H1 (cell line): ENCODE measurements at regions not wholly inside any gene's neighbourhood (a gene's known extent, or its start where the extent isn't known, plus 50 kb on each side); places are given as distances from the start of the nearest gene placed in this dataset.

Experiments used
- CTCF ChIA-PET: fragments of 300-600 bp; sonication (Branson Sonifier 250); formaldehyde crosslinking; loops from one replicate; lab custom pipeline; 2021; ENCODE audit not compliant: partially characterized antibody; lab: Charles Lee
- POLR2A ChIA-PET: fragments of 300-600 bp; sonication (Branson Sonifier 250); formaldehyde crosslinking; loops from one replicate; lab custom pipeline; 2021; ENCODE audit warnings: inconsistent platforms; ENCODE audit not compliant: partially characterized antibody; lab: Charles Lee
- DNase-seq, 2 experiments: peaks; one replicate each; pipeline versions ENCODE4 v3.0.0 to v3.0.0-alpha.2; 2010 to 2022; ENCODE audit warnings: low spot score in 2 of 2, low read depth in 1 of 2, mixed read lengths in 1 of 2
- FAIRE-seq: peaks from 2 replicates; lab custom pipeline; 2011; peaks lifted over from hg19 to GRCh38; lab: Jason Lieb, UNC
- H2AFZ ChIP-seq: 2 replicates; pipeline ENCODE4 v1.8.1; 2012; ENCODE audit warnings: low read length, inconsistent platforms
- H2AK5ac ChIP-seq: 2 replicates; pipeline ENCODE4 v1.6.1; 2013; ENCODE audit warnings: low read depth, low read length
- H2BK120ac ChIP-seq: replicated peaks from 2 replicates; pipeline ENCODE3; 2013; ENCODE audit warnings: low read depth, low read length, inconsistent platforms
- H2BK12ac ChIP-seq: 2 replicates; pipeline ENCODE4 v1.6.1; 2013; ENCODE audit warnings: low read depth, low read length
- H2BK15ac ChIP-seq: 2 replicates; pipeline ENCODE4 v1.6.1; 2013; ENCODE audit warnings: low read length
- H2BK20ac ChIP-seq: 2 replicates; pipeline ENCODE4 v1.6.1; 2013; ENCODE audit warnings: low read length
- H2BK5ac ChIP-seq: 2 replicates; pipeline ENCODE4 v1.6.1; 2013; ENCODE audit warnings: low read depth, low read length
- H3K14ac ChIP-seq: 2 replicates; pipeline ENCODE4 v1.6.1; 2013; ENCODE audit warnings: inconsistent platforms; ENCODE audit not compliant: insufficient read length
- H3K18ac ChIP-seq: 2 replicates; pipeline ENCODE4 v1.6.1; 2013; ENCODE audit warnings: low read length; ENCODE audit errors: extremely low read depth
- H3K23ac ChIP-seq: 2 replicates; pipeline ENCODE4 v1.6.1; 2013; ENCODE audit warnings: inconsistent platforms; ENCODE audit not compliant: insufficient read length
- H3K23me2 ChIP-seq: 2 replicates; pipeline ENCODE4 v1.6.1; 2013; ENCODE audit warnings: low read depth, low read length
- H3K27ac ChIP-seq: 2 replicates; pipeline ENCODE4 v1.6.1; 2011; ENCODE audit warnings: low read depth, low read length, inconsistent platforms
- H3K27me3 ChIP-seq, 4 experiments: replicated peaks in 1 of 4; 1 replicate in 1 of 4; 2 replicates in 3 of 4; pipeline versions ENCODE4 v1.6.1 to v1.8.1; 2011 to 2013; ENCODE audit warnings: low read length in 3 of 4, mild to moderate bottlenecking in 3 of 4, inconsistent platforms in 2 of 4, mixed read lengths in 2 of 4, moderate library complexity in 1 of 4; ENCODE audit not compliant: control insufficient read depth in 3 of 4, insufficient read depth in 3 of 4; ENCODE audit errors: extremely low read depth in 1 of 4
- H3K36me3 ChIP-seq, 4 experiments: 2 replicates each; pipeline versions ENCODE4 v1.6.1 to v1.8.1; 2011 to 2013; ENCODE audit warnings: mild to moderate bottlenecking in 4 of 4, low read length in 3 of 4, moderate library complexity in 2 of 4, control low read depth in 1 of 4, inconsistent platforms in 1 of 4; ENCODE audit not compliant: insufficient read depth in 4 of 4, control insufficient read depth in 2 of 4
- H3K4ac ChIP-seq: replicated peaks from 2 replicates; pipeline ENCODE3; 2013; ENCODE audit warnings: low read length, low read depth, mixed read lengths, inconsistent platforms; ENCODE audit not compliant: insufficient read length
- H3K4me1 ChIP-seq, 4 experiments: replicated peaks in 1 of 4; 1 replicate in 1 of 4; 2 replicates in 3 of 4; pipeline versions ENCODE4 v1.6.1 to v1.8.1; 2011 to 2013; ENCODE audit warnings: low read length in 3 of 4, inconsistent platforms in 2 of 4, mixed read lengths in 1 of 4; ENCODE audit not compliant: insufficient read depth in 4 of 4, control insufficient read depth in 3 of 4
- H3K4me2 ChIP-seq, 2 experiments: 2 replicates each; pipeline versions ENCODE4 v1.6.1 to v1.8.1; 2011 to 2013; ENCODE audit warnings: low read depth in 2 of 2, low read length in 2 of 2, control low read depth in 1 of 2, inconsistent platforms in 1 of 2, mild to moderate bottlenecking in 1 of 2; ENCODE audit not compliant: insufficient read depth in 1 of 2
- H3K4me3 ChIP-seq, 4 experiments: fragments of 200-600, 300-600 bp in 1 of 4; sonication (generic), shearing (Covaris generic), sonication (Bioruptor Twin) in 1 of 4; 2 replicates each; pipeline versions ENCODE4 v1.5.1 to v1.8.1; 2011 to 2016; ENCODE audit warnings: low read length in 4 of 4, low read depth in 3 of 4, control low read depth in 2 of 4, inconsistent platforms in 2 of 4, mild to moderate bottlenecking in 2 of 4, mixed read lengths in 1 of 4, moderate library complexity in 1 of 4; ENCODE audit not compliant: insufficient read depth in 2 of 4; ENCODE audit errors: extremely low read depth in 1 of 4
- H3K56ac ChIP-seq: replicated peaks from 2 replicates; pipeline ENCODE3; 2013; ENCODE audit warnings: low read depth, mild to moderate bottlenecking, mixed read lengths, low read length, inconsistent platforms; ENCODE audit not compliant: insufficient read length
- H3K79me1 ChIP-seq: 2 replicates; pipeline ENCODE4 v1.6.1; 2013; ENCODE audit warnings: low read depth, low read length, control low read depth
- H3K79me2 ChIP-seq, 2 experiments: 2 replicates each; pipeline versions ENCODE4 v1.6.1 to v1.8.1; 2012 to 2013; ENCODE audit warnings: low read length in 2 of 2, mild to moderate bottlenecking in 2 of 2, inconsistent platforms in 1 of 2; ENCODE audit not compliant: insufficient read depth in 2 of 2, control insufficient read depth in 1 of 2
- H3K9ac ChIP-seq, 4 experiments: replicated peaks in 1 of 4; 1 replicate in 1 of 4; 2 replicates in 3 of 4; pipeline versions ENCODE4 v1.6.1 to v1.8.1; 2011 to 2013; ENCODE audit warnings: low read depth in 3 of 4, low read length in 3 of 4, control low read depth in 2 of 4, mild to moderate bottlenecking in 2 of 4, moderate library complexity in 2 of 4, inconsistent platforms in 1 of 4; ENCODE audit errors: extremely low read depth in 1 of 4
- H3K9me3 ChIP-seq, 2 experiments: 2 replicates each; pipeline versions ENCODE4 v1.6.1 to v1.8.1; 2012 to 2013; ENCODE audit warnings: mild to moderate bottlenecking in 2 of 2, moderate library complexity in 2 of 2, control low read depth in 1 of 2, inconsistent platforms in 1 of 2, low read depth in 1 of 2, low read length in 1 of 2, mixed read lengths in 1 of 2; ENCODE audit not compliant: insufficient read depth in 2 of 2
- H4K20me1 ChIP-seq, 2 experiments: replicated peaks in 1 of 2; 2 replicates each; pipeline versions ENCODE3 to v1.8.1; 2011 to 2013; ENCODE audit warnings: inconsistent platforms in 2 of 2, low read length in 2 of 2, mild to moderate bottlenecking in 1 of 2; ENCODE audit not compliant: insufficient read depth in 2 of 2, control insufficient read depth in 1 of 2
- H4K5ac ChIP-seq: 2 replicates; pipeline ENCODE4 v1.6.1; 2013; ENCODE audit warnings: low read length, low read depth, mixed read lengths, inconsistent platforms; ENCODE audit not compliant: insufficient read length
- H4K8ac ChIP-seq: 2 replicates; pipeline ENCODE4 v1.8.0; 2013; ENCODE audit warnings: mild to moderate bottlenecking, moderate library complexity, low read length, inconsistent platforms; ENCODE audit not compliant: insufficient read depth; ENCODE audit errors: extremely low read depth
- H4K91ac ChIP-seq: replicated peaks from 2 replicates; pipeline ENCODE3; 2013; ENCODE audit warnings: low read length, mixed read lengths, inconsistent platforms; ENCODE audit not compliant: insufficient read length
- CTCF ChIP-seq, 3 experiments: IDR thresholded peaks; 1 replicate in 2 of 3; 2 replicates in 1 of 3; pipeline versions ENCODE4 v1.5.1 to v1.6.1; 2011; ENCODE audit warnings: low read length in 3 of 3, mild to moderate bottlenecking in 3 of 3, inconsistent platforms in 2 of 3, low read depth in 1 of 3, moderate library complexity in 1 of 3; ENCODE audit not compliant: insufficient read depth in 1 of 3; ENCODE audit errors: control extremely low read depth in 1 of 3
- EGR1 ChIP-seq: IDR thresholded peaks from 2 replicates; pipeline ENCODE4 v1.6.1; 2011; ENCODE audit warnings: low read depth, low read length, borderline replicate concordance
- EZH2 ChIP-seq: fragments of 200-600 bp; sonication (generic); IDR thresholded peaks from 2 replicates; pipeline ENCODE4 v1.7.1; 2012; ENCODE audit warnings: low read depth, mild to moderate bottlenecking, moderate library complexity, low read length, inconsistent platforms; ENCODE audit not compliant: severe bottlenecking
- HDAC6 ChIP-seq: IDR thresholded peaks from one replicate; pipeline ENCODE4 v1.7.1; 2012; ENCODE audit warnings: low read depth, mild to moderate bottlenecking, inconsistent platforms, low read length, moderate library complexity
- JUND ChIP-seq: IDR thresholded peaks from 2 replicates; pipeline ENCODE4 v1.6.1; 2011; ENCODE audit warnings: mild to moderate bottlenecking, improper control_type of control experiment, low read length
- KDM5A ChIP-seq: fragments of 200-600 bp; IDR thresholded peaks from 2 replicates; pipeline ENCODE4 v1.7.1; 2012; ENCODE audit warnings: mild to moderate bottlenecking, low read length, inconsistent platforms, mixed read lengths
- NRF1 ChIP-seq: IDR thresholded peaks from 2 replicates; pipeline ENCODE4 v1.6.1; 2011; ENCODE audit warnings: mild to moderate bottlenecking, low read depth, low read length, improper control_type of control experiment
- RAD21 ChIP-seq, 2 experiments: IDR thresholded peaks in 1 of 2; conservative IDR thresholded peaks in 1 of 2; 2 replicates each; pipeline ENCODE4 v1.6.1; 2011; ENCODE audit warnings: low read depth in 2 of 2, low read length in 2 of 2, improper control_type of control experiment in 1 of 2, inconsistent platforms in 1 of 2, mild to moderate bottlenecking in 1 of 2, moderate library complexity in 1 of 2
- WGBS, 2 experiments: shearing (Covaris generic) in 1 of 2; methylation state at CpG; one replicate each; pipeline versions ENCODE4 v1.1.6 to v1.1.7; 2013 to 2015; ENCODE audit warnings: low lambda C conversion rate in 2 of 2, mixed read lengths in 2 of 2, inconsistent platforms in 1 of 2, low coverage in 1 of 2, missing lambda C conversion rate in 1 of 2; ENCODE audit not compliant: insufficient replicate concordance in 2 of 2, insufficient coverage in 1 of 2, insufficient read length in 1 of 2; ENCODE audit errors: extremely low coverage in 1 of 2, missing lambda C conversion rate in 1 of 2; 5-methylcytosine and 5-hydroxymethylcytosine counted together

GRCh38 chrX:117839544-117839943 lies 277.1 kb downstream of the KLHL13 start:
- no peaks in the 10 kb centered on the region for H3K79me2 ChIP-seq
- TF ChIP-seq EGR1: no peak
- no peak for TF ChIP-seq NRF1
- TF ChIP-seq KDM5A: no peak
- no peak for TF ChIP-seq HDAC6
- TF ChIP-seq JUND: no peak
- no peak for TF ChIP-seq EZH2
- TF ChIP-seq RAD21 (IDR thresholded peaks at IDR 0.05 in 1 of 2, conservative IDR thresholded peaks at IDR 0.05 in 1 of 2; ENCODE audit: low read depth in 2 of 2, low read length in 2 of 2): peak; percentile 9 to 15; a peak in 1 of 4 replicates
- TF ChIP-seq CTCF (IDR thresholded peaks at IDR 0.05; ENCODE audit: control extremely low read depth in 1 of 3, insufficient read depth in 1 of 3, low read depth in 1 of 3, low read length in 3 of 3): peak; percentile 5 to 23 (median 9); a peak in 2 of 4 replicates
- ChIA-PET POLR2A (no interaction called here), CTCF (interaction anchor here (1.3 kb wide), 2 partner anchors 12 to 19 kb away, joined by 3 to 5 read pairs; no protein-coding TSS in a partner anchor)
- H2BK20ac ChIP-seq: no peak overlapping the region
- H3K4me3 ChIP-seq: no peak overlapping the region
- no peak overlapping the region for H3K4me2 ChIP-seq
- no peak overlapping the region for H2BK15ac ChIP-seq
- H3K14ac ChIP-seq: no peak overlapping the region
- no peak overlapping the region for H3K4ac ChIP-seq
- no peaks in the 10 kb centered on the region for H3K27me3 ChIP-seq
- no peak overlapping the region for H3K9ac ChIP-seq
- no peaks in the 10 kb centered on the region for H3K36me3 ChIP-seq
- WGBS, 2 experiments: 100% methylated on average over 1 of the region's 1 CpG; no CpG with 5 or more reads in 1 of the 2 experiments
- no peak overlapping the region for H3K18ac ChIP-seq
- no peak overlapping the region for H4K91ac ChIP-seq
- no peak overlapping the region for H3K27ac ChIP-seq
- no peaks in the 10 kb centered on the region for H4K20me1 ChIP-seq
- H3K4me1 ChIP-seq: no peaks in the 10 kb centered on the region
- H3K79me1 ChIP-seq: no peaks in the 10 kb centered on the region
- H4K5ac ChIP-seq: no peak overlapping the region
- H2BK5ac ChIP-seq: no peak overlapping the region
- no peak for DNase-seq
- no peak overlapping the region for H3K23ac ChIP-seq
- no peaks in the 10 kb centered on the region for H3K9me3 ChIP-seq
- H2AK5ac ChIP-seq: no peak overlapping the region
- no peak overlapping the region for H4K8ac ChIP-seq
- no peak overlapping the region for H2BK12ac ChIP-seq
- no peaks in the 10 kb centered on the region for H3K23me2 ChIP-seq
- H2BK120ac ChIP-seq: no peak overlapping the region
- no peak overlapping the region for H3K56ac ChIP-seq
- no peak overlapping the region for H2AFZ ChIP-seq
- FAIRE-seq: peak; percentile 36
